Fibroblast of mammary gland (primary cell): ENCODE measurements at regions not wholly inside any gene's neighbourhood (a gene's known extent, or its start where the extent isn't known, plus 50 kb on each side); places are given as distances from the start of the nearest gene placed in this dataset.

Source experiments
- DNase-seq: peaks from one replicate; pipeline ENCODE4 v3.0.0-alpha.2; 2010; ENCODE audit warnings: low read depth
- H3K4me3 ChIP-seq: 2 replicates; pipeline ENCODE4 v1.5.1; 2011; ENCODE audit warnings: low read depth, mild to moderate bottlenecking, low read length, moderate library complexity; ENCODE audit not compliant: control insufficient read depth
- CTCF ChIP-seq: conservative IDR thresholded peaks from 2 replicates; pipeline ENCODE4 v1.5.1; 2011; ENCODE audit warnings: low read depth, low read length, inconsistent platforms; ENCODE audit not compliant: control insufficient read depth, insufficient read depth

GRCh38 chr1:213393860-213394259 is 342.8 kb downstream of the RPS6KC1 start:
- TF ChIP-seq CTCF: no peak
- no peak for DNase-seq
- H3K4me3 ChIP-seq: no peak overlapping the region

DNA sequence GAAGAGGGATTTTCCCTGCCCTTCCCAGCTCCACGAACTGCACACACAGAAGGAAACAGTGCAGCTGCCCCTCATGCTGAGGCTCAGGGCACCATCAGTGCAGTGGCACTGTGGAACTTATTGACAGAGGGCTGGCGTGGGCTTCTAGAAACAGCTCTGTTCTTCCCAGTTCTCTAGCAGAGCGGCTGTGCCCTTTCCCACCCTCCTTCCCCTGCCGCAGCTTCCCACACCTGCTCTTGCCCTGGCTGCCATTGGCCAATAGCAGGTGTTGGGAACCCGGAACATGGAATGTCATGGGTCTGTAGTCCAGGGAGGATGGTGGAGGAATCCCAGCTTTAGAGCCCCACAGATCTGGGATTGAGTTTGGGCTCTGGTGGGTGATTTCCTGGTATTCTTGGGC is 343.8 kb downstream of the RPS6KC1 start:
- TF ChIP-seq CTCF: no peak
- H3K4me3 ChIP-seq: no peak overlapping the region
- no peak for DNase-seq

DNA sequence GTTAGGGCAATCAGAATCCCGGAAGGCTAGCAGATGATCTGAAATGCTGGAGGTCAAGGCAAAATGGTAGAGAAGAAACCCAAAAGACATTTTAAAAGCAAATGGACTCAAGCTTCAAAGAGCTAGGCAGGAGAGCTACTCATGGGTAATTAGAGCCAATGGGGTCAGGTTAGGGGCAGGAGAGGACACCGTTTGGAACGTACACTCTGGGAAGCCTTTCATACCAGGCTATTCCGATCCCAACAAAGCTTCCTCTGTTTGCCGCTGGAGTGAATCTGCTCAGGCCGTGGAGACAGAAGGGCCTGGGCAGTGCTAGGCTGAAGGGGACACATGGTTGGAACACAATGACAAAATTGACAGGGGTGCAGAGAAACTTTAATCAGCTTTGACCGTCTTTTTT is 346.6 kb downstream of the RPS6KC1 start:
- no peak overlapping the region for H3K4me3 ChIP-seq
- no peak for TF ChIP-seq CTCF
- DNase-seq: no peak

DNA sequence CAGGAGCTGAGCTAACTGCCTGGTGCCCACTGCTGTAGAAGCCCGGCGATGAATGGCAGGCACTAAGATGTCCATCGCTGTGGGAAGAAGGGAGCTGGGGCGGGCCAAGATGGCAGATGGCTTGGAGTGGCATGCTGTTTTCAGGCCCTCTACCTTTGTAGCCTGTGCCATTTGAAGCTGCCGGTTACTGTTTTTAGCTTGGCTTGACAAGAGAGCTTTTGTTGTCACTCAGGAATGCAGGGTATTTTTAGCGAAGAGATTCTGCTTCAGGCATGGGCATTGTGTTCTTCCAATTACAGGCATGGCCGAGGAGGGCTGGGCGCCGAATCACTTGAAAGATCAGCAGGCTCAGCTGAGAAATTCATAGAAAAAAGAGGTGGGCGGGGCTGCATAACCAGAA is 348.7 kb downstream of the RPS6KC1 start:
- no peak for DNase-seq
- H3K4me3 ChIP-seq: no peak overlapping the region
- no peak for TF ChIP-seq CTCF

- no peak for TF ChIP-seq CTCF
- H3K4me3 ChIP-seq: no peak overlapping the region
- DNase-seq: no peak
These were observed 358.2 kb downstream of the RPS6KC1 start for GRCh38 chr1:213409208-213409631.

DNA sequence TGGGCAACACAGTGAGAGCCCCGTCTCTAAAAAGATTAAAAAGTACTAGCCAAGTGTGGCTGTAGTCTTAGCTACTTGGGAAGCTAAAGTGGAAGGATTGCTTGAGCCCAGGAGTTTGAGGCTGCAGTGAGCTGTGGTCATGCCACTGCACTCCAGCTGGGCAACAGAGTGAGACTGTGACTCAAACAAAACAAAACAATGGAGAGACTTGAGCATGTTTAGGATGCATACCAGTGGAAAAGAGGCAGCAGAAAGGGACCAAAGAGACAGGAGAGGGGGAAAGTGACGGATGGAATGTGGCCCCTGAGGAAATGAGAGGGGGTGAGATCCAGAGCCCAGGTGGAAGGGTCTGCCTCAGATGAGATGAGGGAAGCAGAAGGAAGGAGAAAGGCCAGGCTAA is 358.9 kb downstream of the RPS6KC1 start:
- DNase-seq: no peak
- H3K4me3 ChIP-seq: no peak overlapping the region
- no peak for TF ChIP-seq CTCF

DNA sequence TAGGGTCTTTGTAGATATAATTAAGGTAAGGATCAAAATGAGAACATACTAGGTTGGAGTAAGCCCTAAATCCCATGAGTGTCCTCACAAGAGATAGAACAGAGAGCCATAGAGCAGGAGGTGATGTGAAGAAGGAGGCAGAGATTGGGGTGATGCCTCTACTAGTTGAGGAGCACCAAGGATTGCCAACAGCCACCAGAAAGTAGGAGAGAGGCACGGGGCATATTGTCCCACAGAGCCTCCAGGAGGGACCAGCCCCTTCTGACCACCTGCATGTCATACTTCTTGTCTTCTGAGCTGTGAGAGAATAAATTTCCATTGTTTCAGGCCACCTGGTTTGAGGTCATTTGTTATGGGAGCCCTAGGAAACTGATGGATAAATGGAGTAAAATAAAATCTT is 363.3 kb downstream of the RPS6KC1 start:
- DNase-seq: no peak
- no peak for TF ChIP-seq CTCF
- no peak overlapping the region for H3K4me3 ChIP-seq
